SH-SY5Y (cell line): ENCODE measurements at regions not wholly inside any gene's neighbourhood (a gene's known extent, or its start where the extent isn't known, plus 50 kb on each side); places are given as distances from the start of the nearest gene placed in this dataset.

Experiments used
- GATA2 ChIP-seq: IDR thresholded peaks from 2 replicates; pipeline ENCODE4 v1.6.1; 2011; ENCODE audit warnings: mild to moderate bottlenecking, low read depth, low read length
- GATA3 ChIP-seq: IDR thresholded peaks from 2 replicates; pipeline ENCODE4 v1.6.1; 2011; ENCODE audit warnings: low read depth, mild to moderate bottlenecking, low read length, moderate library complexity

DNA sequence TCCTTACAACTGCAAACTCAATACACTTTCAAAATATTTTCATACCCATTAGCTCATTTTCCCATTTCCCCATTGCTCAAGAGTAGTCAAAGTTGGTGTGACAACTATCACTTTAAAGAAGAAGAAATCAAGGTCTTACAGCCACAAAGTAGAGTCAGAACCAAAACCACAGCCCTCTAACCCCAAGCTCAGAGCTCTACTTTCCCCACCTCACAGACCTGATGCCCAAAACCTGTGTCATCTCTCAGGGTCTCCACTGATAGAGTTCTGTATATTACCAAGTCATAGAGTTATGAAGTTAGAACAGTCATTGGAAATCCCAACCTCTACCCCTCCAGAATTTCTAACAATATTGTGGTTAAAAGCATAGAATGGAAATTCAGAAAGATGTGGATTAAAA, 505.8 kb downstream of the RAB28 start:
- TF ChIP-seq GATA3 = no peak
- no peak for TF ChIP-seq GATA2
